ENCODE measurements at regions not wholly inside any gene's neighbourhood (a gene's known extent, or its start where the extent isn't known, plus 50 kb on each side); places are given as distances from the start of the nearest gene placed in this dataset.

- TF ChIP-seq POLR2A (IDR thresholded peaks at IDR 0.05; ENCODE audit: low read depth, low read length) (no peak), EZH2 (IDR thresholded peaks at IDR 0.05; ENCODE audit: borderline replicate concordance, low read depth, low read length, severe bottlenecking) (no peak), MAX (IDR thresholded peaks at IDR 0.05; ENCODE audit: insufficient read depth, insufficient read length) (no peak), CTCF (IDR thresholded peaks at IDR 0.05; ENCODE audit: extremely low read depth in 1 of 2, insufficient read depth in 1 of 2, low read depth in 1 of 2, low read length in 2 of 2) (no peak), POLR2AphosphoS5 (IDR thresholded peaks at IDR 0.05; ENCODE audit: insufficient read depth, low read depth, low read length) (no peak), FOS (IDR thresholded peaks at IDR 0.05; ENCODE audit: borderline replicate concordance, insufficient read depth, low read length) (no peak)
Measured at GRCh38 chr11:81470446-81470845, 1263.2 kb downstream of the FAM181B start.
